ENCODE measurements at regions not wholly inside any gene's neighbourhood (a gene's known extent, or its start where the extent isn't known, plus 50 kb on each side); places are given as distances from the start of the nearest gene placed in this dataset.

DNA sequence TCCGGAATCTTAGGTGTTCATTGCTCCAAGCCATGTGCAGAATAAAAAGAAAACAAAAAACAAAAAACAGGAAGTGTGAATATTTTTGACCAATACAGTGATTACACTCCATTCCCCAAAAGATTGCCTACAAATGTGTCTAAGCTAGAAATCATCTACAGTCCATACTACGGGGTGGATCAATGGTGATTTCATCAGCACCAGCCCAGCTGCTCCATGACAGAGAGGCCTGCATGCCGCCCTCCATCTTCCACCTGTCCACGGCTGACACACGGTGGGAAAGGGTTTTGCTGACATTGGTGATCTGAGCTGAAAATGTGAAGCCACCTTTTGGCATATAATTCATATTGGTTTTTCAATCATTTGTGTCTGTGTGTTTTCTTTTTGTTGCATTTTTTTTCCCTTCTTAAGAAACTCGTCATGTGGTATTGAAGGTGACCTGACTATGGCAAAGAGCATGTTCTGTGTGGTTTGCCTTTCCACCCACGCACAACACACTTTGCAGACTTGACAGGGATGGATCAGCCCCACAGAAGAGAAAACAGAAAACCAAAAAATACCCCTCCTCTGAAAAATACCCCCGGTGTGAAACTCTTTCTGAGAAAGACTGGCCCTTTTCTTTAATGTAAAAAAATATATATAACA is 533.1 kb downstream of the RNF144A start:
- no peak overlapping the region for H3K9ac ChIP-seq (ENCODE audit: insufficient read depth in 1 of 2, low read depth in 2 of 2, low read length in 2 of 2)
- ChIA-PET CTCF (ENCODE audit: low intra/inter-chr PET ratio) (no interaction called here), POLR2A (no interaction called here)
- intact Hi-C loops (cut with micrococcal nuclease) (no loop called here), in situ Hi-C loops (cut with MboI) (no loop called here)
- H3K4me2 ChIP-seq (ENCODE audit: insufficient read depth, low read length), result no peak overlapping the region
- H3K79me2 ChIP-seq (ENCODE audit: control insufficient read depth, insufficient read depth, low read length), result no peaks in the 10 kb centered on the region
- TF ChIP-seq ZKSCAN3 (CRISPR knock-in tag; IDR thresholded peaks at IDR 0.05), result no peak
- no peak for TF ChIP-seq ZNF695 (CRISPR knock-in tag; IDR thresholded peaks at IDR 0.05)
- TF ChIP-seq FOXJ3 (CRISPR knock-in tag; IDR thresholded peaks at IDR 0.05), result no peak
- no peak for TF ChIP-seq WHSC1 (IDR thresholded peaks at IDR 0.05; ENCODE audit: low read length)
- TF ChIP-seq SPI1 (IDR thresholded peaks at IDR 0.05; ENCODE audit: borderline replicate concordance, low read depth, low read length), result 0 out of 2 replicates have a peak, but pooled peaks have one; percentile 28
- peak; percentile 16; the same call in 1 of the 2 replicates for TF ChIP-seq EGR1 (conservative IDR thresholded peaks at IDR 0.05)
- TF ChIP-seq THRAP3 (IDR thresholded peaks at IDR 0.05; ENCODE audit: borderline replicate concordance), result no peak
- H3K4me1 ChIP-seq (replicated peaks in 1 of 2; ENCODE audit: control insufficient read depth in 2 of 2, insufficient read depth in 2 of 2, low read length in 2 of 2), result no peaks in the 10 kb centered on the region
- DNase-seq (ENCODE audit: extremely low read depth in 1 of 4, low spot score in 3 of 4), result no peak
- no peaks in the 10 kb centered on the region for H4K20me1 ChIP-seq (replicated peaks; ENCODE audit: control insufficient read depth, insufficient read depth, low read length)
- ATAC-seq, result no peak
- 0% methylated on average over 8 of the region's 8 CpGs for WGBS (ENCODE audit: insufficient coverage, low coverage, missing lambda C conversion rate)
- no peaks in the 10 kb centered on the region for H3K36me3 ChIP-seq (ENCODE audit: control insufficient read depth, insufficient read depth, low read length)
- no TSS peak for BruUV-seq (replicated peaks)
- no peaks in the 10 kb centered on the region for H3K9me3 ChIP-seq (replicated peaks; ENCODE audit: control insufficient read depth, insufficient read depth, low read depth, low read length)
- no peak overlapping the region for H3K4me3 ChIP-seq
- H3K27me3 ChIP-seq (ENCODE audit: control insufficient read depth in 2 of 2, insufficient read depth in 2 of 2, low read length in 2 of 2), result no peaks in the 10 kb centered on the region
- H2AFZ ChIP-seq (ENCODE audit: low read depth, low read length), result no peak overlapping the region
- FAIRE-seq, result no peak
- no peaks in the 10 kb centered on the region for H3K9me1 ChIP-seq (ENCODE audit: control insufficient read depth, insufficient read depth, low read length)
- H3K27ac ChIP-seq (ENCODE audit: extremely low read depth, low read depth, low read length), result no peak overlapping the region

DNA sequence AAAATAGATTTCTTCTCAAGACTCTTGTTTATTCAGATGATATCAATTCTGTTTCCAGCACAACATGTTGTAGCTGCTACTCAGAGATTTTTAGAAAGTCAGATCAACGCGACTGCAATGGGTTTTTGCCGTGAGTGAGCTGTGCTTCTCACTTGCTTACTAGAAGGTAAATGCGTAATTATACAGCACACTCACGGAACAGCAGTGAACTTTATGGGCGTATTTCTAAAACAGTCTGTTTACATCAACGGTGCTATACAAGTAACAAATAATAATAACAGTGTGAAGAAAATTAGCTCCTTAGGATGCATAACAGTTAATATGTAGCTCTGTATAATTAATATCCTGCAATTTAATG is 533.6 kb downstream of the RNF144A start:
- Histone ChIP-seq H3K27me3 (ENCODE audit: control insufficient read depth in 2 of 2, insufficient read depth in 2 of 2, low read length in 2 of 2) (no peaks in the 10 kb centered on the region), H3K9ac (ENCODE audit: insufficient read depth in 1 of 2, low read depth in 2 of 2, low read length in 2 of 2) (no peak overlapping the region), H3K9me1 (ENCODE audit: control insufficient read depth, insufficient read depth, low read length) (no peaks in the 10 kb centered on the region), H3K36me3 (ENCODE audit: control insufficient read depth, insufficient read depth, low read length) (no peaks in the 10 kb centered on the region), H3K4me3 (no peak overlapping the region), H3K79me2 (ENCODE audit: control insufficient read depth, insufficient read depth, low read length) (no peaks in the 10 kb centered on the region), H3K27ac (ENCODE audit: extremely low read depth, low read depth, low read length) (no peak overlapping the region), H2AFZ (ENCODE audit: low read depth, low read length) (no peak overlapping the region), H3K4me1 (replicated peaks in 1 of 2; ENCODE audit: control insufficient read depth in 2 of 2, insufficient read depth in 2 of 2, low read length in 2 of 2) (no peaks in the 10 kb centered on the region), H3K4me2 (ENCODE audit: insufficient read depth, low read length) (no peak overlapping the region), H4K20me1 (replicated peaks; ENCODE audit: control insufficient read depth, insufficient read depth, low read length) (no peaks in the 10 kb centered on the region), H3K9me3 (replicated peaks; ENCODE audit: control insufficient read depth, insufficient read depth, low read depth, low read length) (no peaks in the 10 kb centered on the region)
- DNase-seq (ENCODE audit: extremely low read depth in 1 of 4, low spot score in 3 of 4) (no peak), ATAC-seq (no peak), FAIRE-seq (no peak)
- TF ChIP-seq RBM22 (IDR thresholded peaks at IDR 0.05; ENCODE audit: low read depth, low read length, poor library complexity, severe bottlenecking), result no peak
- no peak for TF ChIP-seq ZNF143 (CRISPR knock-in tag; IDR thresholded peaks at IDR 0.05)
- TF ChIP-seq RCOR1 (IDR thresholded peaks at IDR 0.05; ENCODE audit: borderline replicate concordance in 1 of 2, low read depth in 2 of 2, low read length in 2 of 2), result no peak
- no peak for TF ChIP-seq GATAD2A (IDR thresholded peaks at IDR 0.05)
- no peak for TF ChIP-seq ATF7 (IDR thresholded peaks at IDR 0.05)
- TF ChIP-seq RBBP5 (IDR thresholded peaks at IDR 0.05; ENCODE audit: borderline replicate concordance, insufficient read depth, low read length, poor library complexity, severe bottlenecking), result no peak
- no peak for TF ChIP-seq SLC30A9 (CRISPR knock-in tag; IDR thresholded peaks at IDR 0.05)
- no peak for TF ChIP-seq EP400 (IDR thresholded peaks at IDR 0.05)
- in situ Hi-C loops (cut with MboI) (no loop called here), intact Hi-C loops (cut with micrococcal nuclease) (no loop called here)
- no TSS peak for BruUV-seq (replicated peaks)
- CTCF ChIA-PET (ENCODE audit: low intra/inter-chr PET ratio), result no interaction called here
- 2% methylated on average over 7 of the region's 7 CpGs for WGBS (ENCODE audit: insufficient coverage, low coverage, missing lambda C conversion rate)
- POLR2A ChIA-PET, result no interaction called here

All from K562 (cell line).